IPS-NIHi7 (cell line): ENCODE measurements at regions not wholly inside any gene's neighbourhood (a gene's known extent, or its start where the extent isn't known, plus 50 kb on each side); places are given as distances from the start of the nearest gene placed in this dataset.

ENCODE experiments used
- DNase-seq: peaks from one replicate; pipeline ENCODE4 v3.0.0; 2012; ENCODE audit warnings: mixed read lengths; ENCODE audit errors: extremely low spot score

GRCh38 chr14:45364565-45365156 is 111.7 kb upstream of the MIS18BP1 start:
- peak; percentile 12 for DNase-seq

GRCh38 chr14:45362505-45362904 is 109.5 kb upstream of the MIS18BP1 start:
- DNase-seq = no peak

GRCh38 chr14:45361727-45362126 is 108.7 kb upstream of the MIS18BP1 start:
- DNase-seq = no peak

- no peak for DNase-seq
Observed at GRCh38 chr14:45359746-45360145, 106.7 kb upstream of the MIS18BP1 start.

GRCh38 chr14:45332360-45332988 is 79.5 kb upstream of the MIS18BP1 start:
- no peak for DNase-seq

- no peak for DNase-seq
Observed at GRCh38 chr14:45308745-45309397, 55.9 kb upstream of the MIS18BP1 start.
